ENCODE measurements at regions not wholly inside any gene's neighbourhood (a gene's known extent, or its start where the extent isn't known, plus 50 kb on each side); places are given as distances from the start of the nearest gene placed in this dataset.

- no peak overlapping the region for H3K4me3 Mint-ChIP-seq (ENCODE audit: unreplicated experiment)
- H3K4me1 Mint-ChIP-seq (ENCODE audit: insufficient read depth, unreplicated experiment): no peaks in the 10 kb centered on the region
- H3K9me3 Mint-ChIP-seq (ENCODE audit: unreplicated experiment): no peaks in the 10 kb centered on the region
- no peaks in the 10 kb centered on the region for H3K27me3 Mint-ChIP-seq (ENCODE audit: insufficient read depth, unreplicated experiment)
- intact Hi-C loops (cut with micrococcal nuclease): no loop called here
- DNase-seq (ENCODE audit: unreplicated experiment): no peak
- TF ChIP-seq, protein P1, sequence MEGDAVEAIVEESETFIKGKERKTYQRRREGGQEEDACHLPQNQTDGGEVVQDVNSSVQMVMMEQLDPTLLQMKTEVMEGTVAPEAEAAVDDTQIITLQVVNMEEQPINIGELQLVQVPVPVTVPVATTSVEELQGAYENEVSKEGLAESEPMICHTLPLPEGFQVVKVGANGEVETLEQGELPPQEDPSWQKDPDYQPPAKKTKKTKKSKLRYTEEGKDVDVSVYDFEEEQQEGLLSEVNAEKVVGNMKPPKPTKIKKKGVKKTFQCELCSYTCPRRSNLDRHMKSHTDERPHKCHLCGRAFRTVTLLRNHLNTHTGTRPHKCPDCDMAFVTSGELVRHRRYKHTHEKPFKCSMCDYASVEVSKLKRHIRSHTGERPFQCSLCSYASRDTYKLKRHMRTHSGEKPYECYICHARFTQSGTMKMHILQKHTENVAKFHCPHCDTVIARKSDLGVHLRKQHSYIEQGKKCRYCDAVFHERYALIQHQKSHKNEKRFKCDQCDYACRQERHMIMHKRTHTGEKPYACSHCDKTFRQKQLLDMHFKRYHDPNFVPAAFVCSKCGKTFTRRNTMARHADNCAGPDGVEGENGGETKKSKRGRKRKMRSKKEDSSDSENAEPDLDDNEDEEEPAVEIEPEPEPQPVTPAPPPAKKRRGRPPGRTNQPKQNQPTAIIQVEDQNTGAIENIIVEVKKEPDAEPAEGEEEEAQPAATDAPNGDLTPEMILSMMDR (IDR thresholded peaks at IDR 0.05; ENCODE audit: unreplicated experiment): no peak
- no TSS peak for BruUV-seq (replicated peaks)
- ChIA-PET CTCF (no interaction called here), POLR2A (no interaction called here)
- H3K27ac Mint-ChIP-seq (ENCODE audit: low read depth, unreplicated experiment): no peak overlapping the region
- H3K36me3 Mint-ChIP-seq (ENCODE audit: insufficient read depth, unreplicated experiment): no peaks in the 10 kb centered on the region
These were observed 62.8 kb downstream of the C9orf50 start for GRCh38 chr9:129558063-129558550.

GRCh38 chr9:129557192-129558036 is 63.5 kb downstream of the C9orf50 start:
- ChIA-PET CTCF (no interaction called here), POLR2A (no interaction called here)
- Mint-ChIP-seq H3K36me3 (ENCODE audit: insufficient read depth, unreplicated experiment) (no peaks in the 10 kb centered on the region), H3K4me3 (ENCODE audit: unreplicated experiment) (no peak overlapping the region), H3K9me3 (ENCODE audit: unreplicated experiment) (no peaks in the 10 kb centered on the region), H3K4me1 (ENCODE audit: insufficient read depth, unreplicated experiment) (no peaks in the 10 kb centered on the region), H3K27me3 (ENCODE audit: insufficient read depth, unreplicated experiment) (no peaks in the 10 kb centered on the region), H3K27ac (ENCODE audit: low read depth, unreplicated experiment) (no peak overlapping the region)
- DNase-seq (ENCODE audit: unreplicated experiment): no peak
- BruUV-seq (replicated peaks): no TSS peak
- intact Hi-C loops (cut with micrococcal nuclease): no loop called here
- TF ChIP-seq, protein P1 (IDR thresholded peaks at IDR 0.05; ENCODE audit: unreplicated experiment): no peak

DNA sequence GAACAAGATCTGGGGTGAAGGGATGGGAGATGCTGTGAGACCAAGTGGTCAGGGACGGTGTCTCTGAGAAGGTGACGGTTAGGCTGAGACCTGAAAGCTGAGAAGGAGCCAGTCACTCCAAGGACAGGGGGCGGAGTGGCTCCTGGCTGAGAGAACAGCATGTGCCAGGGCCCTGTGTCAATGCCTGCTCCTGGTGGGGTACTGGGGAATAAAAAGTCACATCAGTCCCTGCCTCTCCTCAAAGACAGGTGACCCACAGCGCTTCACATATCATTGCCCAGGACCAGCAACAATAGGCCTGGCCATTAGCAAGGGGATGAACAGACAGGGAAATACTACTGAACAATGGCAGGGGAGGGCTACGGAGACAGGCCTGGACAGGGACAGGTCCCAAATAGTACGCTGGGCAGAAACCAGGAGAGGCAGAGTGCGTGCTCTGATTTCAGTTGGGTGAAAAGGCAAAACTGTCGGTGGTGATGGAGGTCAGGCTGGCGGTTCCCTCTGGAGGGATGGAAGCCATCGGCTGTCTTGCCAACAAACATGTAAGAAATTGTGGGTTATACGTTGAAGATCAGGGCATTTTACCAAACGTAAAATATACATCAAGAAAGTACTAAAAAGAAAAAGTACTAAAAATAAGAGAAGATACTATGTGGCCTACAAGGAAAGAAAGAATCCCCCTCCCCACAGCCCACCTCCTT is 64.3 kb downstream of the C9orf50 start:
- H3K27ac Mint-ChIP-seq (ENCODE audit: low read depth, unreplicated experiment): no peak overlapping the region
- no peaks in the 10 kb centered on the region for H3K4me1 Mint-ChIP-seq (ENCODE audit: insufficient read depth, unreplicated experiment)
- DNase-seq (ENCODE audit: unreplicated experiment): no peak
- no peaks in the 10 kb centered on the region for H3K36me3 Mint-ChIP-seq (ENCODE audit: insufficient read depth, unreplicated experiment)
- POLR2A ChIA-PET: no interaction called here
- no peaks in the 10 kb centered on the region for H3K27me3 Mint-ChIP-seq (ENCODE audit: insufficient read depth, unreplicated experiment)
- CTCF ChIA-PET: no interaction called here
- TF ChIP-seq, protein P1 (IDR thresholded peaks at IDR 0.05; ENCODE audit: unreplicated experiment): no peak
- H3K9me3 Mint-ChIP-seq (ENCODE audit: unreplicated experiment): no peaks in the 10 kb centered on the region
- H3K4me3 Mint-ChIP-seq (ENCODE audit: unreplicated experiment): no peak overlapping the region
- intact Hi-C loops (cut with micrococcal nuclease): no loop called here
- BruUV-seq (replicated peaks): no TSS peak

DNA sequence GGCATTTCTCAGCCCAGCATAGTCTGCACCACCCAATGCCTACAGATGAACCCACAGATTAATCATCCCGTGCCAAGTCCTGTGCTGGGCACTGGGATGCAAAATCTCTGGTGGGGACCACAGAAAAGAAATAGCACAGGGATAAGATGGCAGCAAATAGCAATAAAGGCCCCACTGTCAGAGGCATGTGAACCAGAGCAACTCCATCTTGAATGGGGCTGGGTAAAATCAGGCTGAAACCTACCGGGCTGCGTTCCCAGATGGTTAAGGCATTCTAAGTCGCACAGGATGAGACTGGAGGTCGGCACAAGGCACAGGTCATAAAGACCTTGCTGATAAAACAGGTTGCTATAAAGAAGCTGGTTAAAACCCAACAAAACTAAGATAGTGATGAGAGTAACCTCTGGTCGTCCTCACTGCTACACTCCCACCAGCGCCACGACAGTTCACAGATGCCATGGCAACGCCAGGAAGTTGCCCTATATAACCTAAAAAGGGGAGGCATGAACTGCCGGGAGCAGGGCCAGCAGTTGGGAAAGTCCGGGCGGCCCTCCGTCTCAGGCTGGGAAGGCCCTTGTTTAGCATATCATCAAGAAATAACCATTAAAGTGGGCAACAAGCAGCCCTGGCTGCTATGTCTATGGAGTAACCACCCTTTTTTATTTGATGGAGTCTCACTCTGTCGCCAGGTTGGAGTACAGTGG is 65.2 kb downstream of the C9orf50 start:
- Mint-ChIP-seq H3K27me3 (ENCODE audit: insufficient read depth, unreplicated experiment) (no peaks in the 10 kb centered on the region), H3K36me3 (ENCODE audit: insufficient read depth, unreplicated experiment) (no peaks in the 10 kb centered on the region), H3K27ac (ENCODE audit: low read depth, unreplicated experiment) (no peak overlapping the region), H3K9me3 (ENCODE audit: unreplicated experiment) (no peaks in the 10 kb centered on the region), H3K4me3 (ENCODE audit: unreplicated experiment) (no peak overlapping the region), H3K4me1 (ENCODE audit: insufficient read depth, unreplicated experiment) (no peaks in the 10 kb centered on the region)
- ChIA-PET POLR2A (no interaction called here), CTCF (no interaction called here)
- DNase-seq (ENCODE audit: unreplicated experiment): no peak
- BruUV-seq (replicated peaks): no TSS peak
- intact Hi-C loops (cut with micrococcal nuclease): no loop called here
- TF ChIP-seq, protein P1 (IDR thresholded peaks at IDR 0.05; ENCODE audit: unreplicated experiment): no peak

All from MCF 10A (cell line).